NCI-H1930 (cell line): ENCODE measurements at regions not wholly inside any gene's neighbourhood (a gene's known extent, or its start where the extent isn't known, plus 50 kb on each side); places are given as distances from the start of the nearest gene placed in this dataset.

Source experiments
- DNase-seq, 2 experiments: peaks; one replicate each; lab custom pipeline; 2025; lab: John Stamatoyannopoulos, UW

DNA sequence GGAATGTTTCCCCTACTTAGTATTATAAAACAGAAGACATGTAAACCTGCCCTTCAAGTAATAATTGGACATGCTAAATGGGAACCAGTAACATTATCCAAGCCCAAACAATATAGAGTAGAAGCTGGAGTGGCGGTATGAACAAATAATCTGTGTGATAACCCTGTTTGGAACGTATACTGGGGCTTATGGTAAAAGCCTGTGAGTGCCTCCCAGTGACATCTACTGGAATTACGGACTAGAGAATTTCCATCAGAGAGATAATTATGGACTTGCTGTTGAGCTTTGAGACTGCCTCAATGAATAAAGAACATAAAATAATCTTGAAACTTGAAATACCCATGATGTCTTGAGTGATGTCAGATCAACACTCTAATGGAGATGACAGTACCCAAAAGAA, 406.3 kb upstream of the GRIA3 start:
- no peak for DNase-seq

DNA sequence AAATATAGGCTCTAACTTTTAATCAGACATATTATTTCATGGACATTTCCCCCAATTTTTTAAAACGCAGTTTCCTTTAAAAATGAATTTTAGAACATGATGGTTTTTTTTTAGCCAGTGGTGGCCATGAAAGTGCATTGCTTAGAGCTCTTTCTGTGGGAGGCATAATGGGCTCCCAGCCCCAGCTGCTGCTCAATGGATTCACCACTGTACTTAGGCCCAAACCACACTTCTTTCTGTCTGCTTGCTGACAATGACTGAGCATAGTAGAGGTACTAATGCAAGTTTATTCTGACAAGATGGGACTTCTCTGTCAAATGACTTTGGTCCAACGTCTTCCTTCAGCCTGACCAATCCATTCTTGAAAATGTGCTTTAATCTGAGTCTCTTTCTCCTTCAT, 400.2 kb upstream of the GRIA3 start:
- DNase-seq, result no peak

DNA sequence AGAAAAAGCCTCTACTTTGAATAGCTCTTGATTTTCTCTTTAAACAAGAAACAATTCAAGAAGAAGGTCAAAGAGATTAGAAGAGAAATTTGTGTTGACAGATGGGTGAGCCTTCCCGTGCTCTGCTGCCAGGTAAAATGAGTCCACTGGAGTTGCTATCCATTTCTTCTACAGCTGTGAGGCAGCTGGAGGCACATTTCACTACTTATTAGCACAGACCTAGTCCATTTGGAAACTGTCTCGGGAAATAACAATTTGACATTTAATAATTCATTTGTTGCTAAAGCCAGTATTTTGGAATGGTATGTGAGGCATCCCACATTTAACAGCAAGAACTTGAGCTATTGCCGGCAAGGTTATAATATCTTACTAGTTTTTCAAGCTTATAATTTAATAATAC, 396.8 kb upstream of the GRIA3 start:
- DNase-seq, result no peak

DNA sequence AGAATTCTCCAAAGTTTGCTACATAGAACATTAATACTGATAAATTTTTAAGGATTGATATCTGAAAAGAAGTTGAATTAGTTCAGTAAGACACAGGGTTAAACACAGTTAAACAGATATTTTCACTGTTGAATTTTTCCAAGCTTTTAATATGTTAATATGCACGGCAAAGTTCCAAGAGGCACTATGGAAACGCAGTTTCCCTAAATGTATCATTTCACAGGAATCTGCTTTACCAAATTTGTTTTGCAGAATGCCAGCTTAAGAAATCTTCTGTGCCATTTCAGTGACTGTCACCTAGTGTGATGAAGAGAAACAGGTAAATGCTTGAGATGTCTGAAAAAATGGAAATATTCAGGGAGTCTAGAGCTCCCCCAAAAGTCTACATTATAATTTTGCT, 395.9 kb upstream of the GRIA3 start:
- no peak for DNase-seq

DNA sequence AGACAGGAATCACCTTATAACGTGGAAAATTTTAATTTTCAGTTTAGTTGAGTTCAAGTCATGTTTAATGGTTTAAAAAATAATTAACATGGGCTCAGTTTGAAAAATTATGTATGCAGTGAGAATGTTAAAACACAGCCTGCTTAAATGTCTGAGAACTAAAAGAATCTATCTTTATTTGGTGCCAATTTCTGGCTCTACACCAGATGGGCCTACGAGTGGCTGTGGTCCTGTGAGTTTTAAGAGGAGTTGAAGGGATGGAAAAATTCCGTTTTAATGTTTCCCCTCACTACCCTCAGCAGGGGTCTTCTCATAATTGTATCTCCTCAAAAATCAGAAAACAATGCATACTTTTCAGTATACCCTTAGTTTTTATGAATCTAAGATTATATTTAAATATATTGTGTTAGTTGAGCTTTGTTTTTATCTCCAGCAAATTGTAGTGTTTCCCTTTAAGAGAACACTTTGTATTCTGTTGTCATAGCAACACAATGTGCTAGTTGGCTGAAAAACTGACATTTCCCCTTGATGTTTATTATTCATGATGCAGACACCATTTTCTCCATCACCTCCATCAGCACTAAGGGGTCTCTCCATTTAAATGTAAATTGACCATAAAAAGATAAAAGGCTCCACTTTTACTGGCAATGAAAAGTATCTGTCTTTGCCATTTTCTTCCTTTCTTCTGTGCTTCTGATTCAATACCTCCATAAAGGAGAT, 393.5 kb upstream of the GRIA3 start:
- no peak for DNase-seq

DNA sequence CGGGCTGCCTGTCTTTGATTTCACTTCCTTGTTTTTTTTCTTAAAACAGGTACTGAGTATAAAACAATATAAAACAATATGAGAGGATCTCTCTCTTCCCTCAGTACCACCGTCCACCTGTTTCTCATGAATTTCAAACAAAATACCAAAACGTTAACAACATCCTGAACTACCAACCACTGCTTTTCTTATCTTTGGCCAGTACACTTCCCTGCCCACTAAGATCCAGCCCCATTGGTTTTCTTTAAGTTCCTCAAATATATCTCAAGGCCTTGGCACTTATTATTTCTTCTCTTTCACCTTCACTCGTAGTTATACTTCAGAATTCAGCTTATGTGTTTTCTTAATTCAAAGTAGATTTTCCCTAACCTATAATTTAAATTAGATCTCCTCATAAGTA, 370.2 kb upstream of the GRIA3 start:
- DNase-seq, result no peak

DNA sequence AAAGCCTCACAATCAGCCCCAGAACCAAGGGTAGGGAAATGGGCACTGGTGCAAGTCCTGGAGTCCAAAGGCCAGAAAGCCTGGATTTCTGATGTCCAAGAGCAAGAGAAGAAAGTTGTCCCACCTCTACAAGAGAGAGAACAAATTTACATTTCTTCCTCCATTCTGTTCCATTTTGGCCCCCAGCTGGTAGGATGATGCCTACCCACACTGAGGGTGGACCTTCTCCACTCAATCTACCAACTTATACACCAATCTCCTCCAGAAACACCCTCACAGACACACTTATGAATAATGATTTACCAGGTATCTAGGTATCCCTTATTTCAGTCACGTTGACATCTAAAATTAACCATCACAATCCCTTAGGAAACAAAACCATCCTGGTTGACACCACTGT, 367.8 kb upstream of the GRIA3 start:
- no peak for DNase-seq

DNA sequence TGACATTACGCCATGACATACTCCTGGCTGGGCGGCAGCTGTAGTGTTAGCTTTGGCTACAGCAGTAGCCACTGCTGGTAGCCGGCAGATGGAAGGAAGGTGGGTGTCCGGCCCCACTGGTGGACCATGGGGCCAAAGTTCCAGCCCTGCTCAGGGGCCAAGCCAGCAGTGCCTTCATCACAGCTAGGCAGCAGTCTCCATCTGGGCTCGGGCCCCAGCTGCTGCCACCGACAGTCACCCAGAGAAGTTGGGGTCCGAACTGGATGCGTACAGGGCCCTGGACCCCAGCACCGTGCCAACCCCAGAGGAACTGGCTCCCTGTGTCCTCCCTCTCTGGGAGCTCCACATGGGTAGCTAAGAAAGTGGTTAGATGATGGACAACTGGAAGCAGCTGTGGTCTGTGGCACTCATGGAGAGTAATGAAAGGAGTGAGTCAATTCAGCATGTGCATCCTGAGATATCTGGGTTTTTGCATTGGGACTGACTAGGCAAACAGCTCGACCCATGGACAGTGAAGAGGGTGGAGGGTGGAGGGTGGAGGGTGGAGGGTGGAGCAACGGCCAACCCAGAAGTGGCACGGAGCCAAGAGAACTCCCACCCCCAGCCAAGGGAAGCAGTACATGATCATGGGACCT, 366.6 kb upstream of the GRIA3 start:
- DNase-seq, result no peak

DNA sequence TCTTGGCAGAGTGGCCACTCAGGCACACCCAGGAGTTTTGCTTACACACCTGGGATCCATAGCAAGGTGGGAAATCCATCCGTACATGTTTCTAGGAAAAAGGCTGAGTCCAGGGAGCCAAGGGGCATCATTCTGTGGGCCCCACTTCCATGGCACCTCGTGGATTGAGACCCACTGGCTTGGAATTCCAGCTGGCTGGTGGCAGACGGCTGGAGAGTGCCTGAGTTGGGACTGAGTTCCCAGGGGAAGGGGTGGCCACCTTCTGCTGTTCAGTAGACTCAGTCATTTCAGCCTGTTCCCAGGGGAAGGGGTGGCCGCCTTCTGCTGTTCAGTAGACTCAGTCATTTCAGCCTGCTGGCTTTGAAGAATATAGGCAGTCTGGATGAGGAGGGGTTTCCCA, 366.0 kb upstream of the GRIA3 start:
- DNase-seq, result no peak

DNA sequence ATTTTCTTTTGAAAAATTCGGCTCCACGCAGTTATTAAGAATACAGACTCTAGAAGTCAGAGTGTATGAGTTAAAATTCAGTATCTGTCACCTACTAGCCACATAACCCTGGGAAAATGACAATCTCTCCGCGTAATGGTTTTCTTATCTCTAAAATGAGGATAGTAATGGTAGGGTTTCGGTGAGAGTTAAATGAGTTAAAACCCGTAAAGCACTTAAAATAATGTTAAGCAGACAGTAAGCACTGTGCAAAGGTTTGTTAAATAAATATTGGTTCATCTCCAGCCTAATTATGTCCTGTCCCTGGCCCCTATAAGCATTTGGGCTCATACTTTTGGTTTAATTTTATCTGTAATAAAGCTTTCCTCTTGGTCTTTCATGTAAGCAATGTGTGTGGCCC, 350.8 kb upstream of the GRIA3 start:
- DNase-seq, result no peak

DNA sequence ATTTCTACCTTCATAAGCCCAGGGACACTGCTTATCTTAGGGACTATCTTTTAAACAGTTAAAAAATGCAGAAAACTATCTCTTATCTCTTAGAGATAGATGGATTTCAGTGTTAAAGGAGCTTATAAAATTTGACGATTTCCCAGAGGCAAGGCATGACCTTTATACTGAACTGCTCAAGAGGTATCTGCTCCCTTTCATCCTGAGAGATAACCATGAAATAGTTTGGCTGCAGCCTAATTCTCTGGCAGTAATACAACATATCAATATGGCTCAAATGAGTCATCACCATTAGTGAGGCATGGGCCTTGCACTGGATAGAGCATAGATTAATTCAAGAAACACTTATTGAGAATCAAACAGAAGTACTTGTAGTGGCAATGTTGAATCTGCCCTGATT, 348.2 kb upstream of the GRIA3 start:
- no peak for DNase-seq

DNA sequence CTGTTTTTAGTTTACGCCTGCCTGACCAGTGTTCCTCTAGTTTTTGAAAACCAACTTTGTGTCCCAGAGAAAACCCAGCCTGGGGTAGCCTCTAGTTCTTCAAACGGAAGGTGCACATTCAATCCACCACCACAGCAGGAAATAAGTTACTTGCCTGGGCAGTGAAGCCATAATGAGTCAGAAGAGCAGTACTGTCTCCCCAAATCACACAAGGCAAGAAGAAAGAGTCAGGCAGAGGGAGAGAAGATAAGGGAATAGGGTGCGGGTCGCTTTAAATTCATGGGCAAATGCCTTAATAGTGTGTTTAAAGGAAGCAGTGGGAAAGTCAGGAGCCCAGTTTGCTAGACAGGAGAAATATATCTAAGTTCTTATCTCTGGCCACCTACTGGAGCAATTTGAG, 333.8 kb upstream of the GRIA3 start:
- no peak for DNase-seq

DNA sequence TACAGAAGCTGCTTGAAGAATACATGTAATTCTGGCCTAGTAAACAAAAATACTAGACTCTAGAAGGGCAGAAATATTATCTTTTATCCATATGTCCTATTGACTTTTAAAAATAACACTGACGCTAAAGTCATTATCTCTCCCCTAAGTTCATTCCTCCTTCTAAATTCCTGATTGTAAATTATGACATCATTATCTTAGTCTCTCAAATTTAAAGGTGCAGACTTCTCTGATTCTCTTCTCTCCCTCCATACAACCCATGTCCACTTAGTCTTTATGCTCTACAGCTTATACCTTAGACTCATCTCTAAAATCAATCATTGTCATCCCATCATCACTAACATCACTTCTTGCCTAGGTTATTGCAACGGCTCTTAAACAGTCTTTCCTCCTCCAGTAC, 327.9 kb upstream of the GRIA3 start:
- no peak for DNase-seq

DNA sequence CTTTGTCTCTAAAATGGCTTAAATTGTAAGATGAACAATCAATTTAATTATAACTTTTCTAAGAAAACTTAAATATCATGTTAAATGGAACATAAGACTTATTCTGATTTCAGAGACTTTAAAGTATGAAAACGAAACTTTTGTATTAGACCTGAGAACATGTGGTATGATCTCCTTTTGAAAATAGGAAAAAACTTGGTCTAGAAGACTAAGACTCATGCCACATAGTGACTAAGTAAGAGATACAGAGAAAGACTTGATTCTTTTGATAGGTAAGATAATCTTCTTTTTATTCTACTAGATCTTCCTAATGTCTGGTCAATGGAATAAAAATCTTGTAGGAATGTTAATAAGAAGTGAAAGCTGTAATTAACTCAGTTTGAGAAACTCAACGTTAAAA, 326.3 kb upstream of the GRIA3 start:
- DNase-seq, result no peak

DNA sequence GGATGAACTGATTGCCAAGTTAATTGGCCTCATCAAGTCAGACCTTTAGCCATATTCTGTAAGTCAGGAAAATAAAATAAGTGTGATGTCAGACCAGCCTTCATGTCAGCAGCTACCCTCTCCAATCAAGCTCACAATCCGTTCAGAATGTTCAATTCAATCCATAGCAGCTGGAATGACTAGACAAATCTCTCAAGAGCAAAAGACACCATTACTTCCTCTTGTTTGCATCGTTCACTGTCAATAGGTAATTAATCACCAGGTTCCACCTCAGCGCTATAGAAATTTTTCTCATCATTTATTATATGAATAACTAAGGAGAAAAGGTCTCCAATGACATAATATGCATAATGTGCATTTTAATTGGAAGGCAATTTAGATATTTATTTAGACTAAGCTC, 321.0 kb upstream of the GRIA3 start:
- DNase-seq, result no peak

DNA sequence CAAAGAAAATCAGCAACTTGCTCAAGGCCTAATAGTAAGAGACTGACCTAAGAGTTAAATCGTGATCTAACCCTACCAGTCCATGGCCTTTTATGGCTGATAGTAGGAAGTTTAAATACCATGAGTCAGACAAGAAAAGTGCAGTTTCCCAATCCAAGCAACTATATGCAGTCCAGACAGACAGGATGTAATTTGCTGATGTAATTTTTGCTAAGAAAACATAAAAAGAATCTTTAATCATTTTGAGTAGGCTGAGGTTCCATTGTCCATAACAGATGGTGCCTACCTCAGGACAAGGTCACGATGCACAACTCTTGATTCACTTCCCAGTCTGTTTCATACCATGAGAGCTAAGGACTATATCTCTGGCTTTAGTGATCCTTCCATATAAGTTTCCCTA, 317.5 kb upstream of the GRIA3 start:
- no peak for DNase-seq

DNA sequence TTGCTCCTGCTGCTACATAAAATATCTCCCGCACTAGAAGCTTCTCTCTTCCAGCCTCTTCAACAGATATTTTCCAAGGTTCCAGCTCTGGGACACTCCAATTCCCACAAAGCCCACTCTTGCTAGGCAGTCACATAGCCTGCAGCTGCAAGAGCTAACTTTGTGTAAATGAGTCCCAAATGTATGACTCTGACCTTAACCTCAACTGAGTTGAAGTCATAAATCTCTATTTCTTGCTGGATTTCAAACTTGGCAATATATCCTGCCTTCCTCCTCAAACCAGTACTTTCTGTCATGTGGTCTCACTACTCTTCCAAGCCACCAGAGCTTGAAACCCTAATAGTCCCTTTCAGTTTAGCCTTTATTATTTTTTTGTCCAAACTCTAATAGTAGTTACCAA, 315.4 kb upstream of the GRIA3 start:
- no peak for DNase-seq

DNA sequence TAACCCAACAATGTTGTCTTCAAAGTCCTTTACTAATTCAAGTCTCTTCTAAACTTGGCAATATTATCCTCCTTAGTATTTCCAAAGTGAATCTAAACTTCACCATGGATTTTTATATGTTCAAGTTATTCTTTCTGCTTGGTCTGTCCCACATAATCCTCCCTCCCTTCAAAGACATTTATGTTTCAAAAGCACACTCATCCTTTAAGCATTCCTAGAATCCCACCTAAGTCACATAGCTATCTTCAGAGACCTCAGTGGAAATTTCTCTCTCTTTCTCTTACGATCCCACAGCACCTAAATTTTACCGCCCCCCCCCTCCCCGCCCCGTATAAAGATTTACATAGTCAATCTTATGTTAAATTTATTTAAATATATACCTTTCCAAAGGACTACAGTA, 314.9 kb upstream of the GRIA3 start:
- no peak for DNase-seq

DNA sequence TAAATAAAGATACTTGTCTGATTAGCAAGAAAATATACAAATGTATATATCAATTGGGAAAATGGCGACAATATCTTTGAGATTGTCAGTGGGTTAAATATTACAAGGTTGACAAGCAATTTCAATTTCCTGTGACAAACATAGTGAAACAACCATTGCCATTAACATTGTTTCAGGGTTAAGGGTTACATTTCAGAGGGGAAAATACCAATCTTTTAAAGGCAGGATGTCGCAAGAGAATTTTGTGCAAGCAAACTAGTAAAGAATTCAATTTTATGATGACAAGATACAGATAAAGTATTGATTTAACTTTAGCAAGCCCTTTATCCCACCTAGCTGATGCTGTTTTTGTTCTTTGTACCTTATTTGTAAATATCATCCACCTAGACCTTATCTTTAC, 305.8 kb upstream of the GRIA3 start:
- DNase-seq, result no peak

DNA sequence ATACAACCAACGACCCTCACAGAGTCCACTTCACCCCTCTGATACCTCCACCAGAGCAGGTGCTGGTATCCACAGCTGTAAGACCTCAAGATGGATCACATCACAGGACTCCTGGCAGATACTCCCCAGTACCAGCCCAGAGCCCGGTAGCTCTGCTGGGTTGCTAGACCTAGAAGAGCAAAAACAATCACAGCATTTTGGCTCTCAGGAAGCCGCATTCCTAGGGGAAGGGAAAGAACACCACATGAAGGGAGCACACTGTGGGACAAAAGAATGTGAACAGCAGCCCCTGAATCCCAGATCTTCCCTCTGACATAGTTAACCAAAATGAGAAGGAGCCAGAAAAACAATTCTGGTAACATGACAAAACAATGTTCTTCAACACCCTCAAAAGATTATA, 303.1 kb upstream of the GRIA3 start:
- DNase-seq, result no peak

DNA sequence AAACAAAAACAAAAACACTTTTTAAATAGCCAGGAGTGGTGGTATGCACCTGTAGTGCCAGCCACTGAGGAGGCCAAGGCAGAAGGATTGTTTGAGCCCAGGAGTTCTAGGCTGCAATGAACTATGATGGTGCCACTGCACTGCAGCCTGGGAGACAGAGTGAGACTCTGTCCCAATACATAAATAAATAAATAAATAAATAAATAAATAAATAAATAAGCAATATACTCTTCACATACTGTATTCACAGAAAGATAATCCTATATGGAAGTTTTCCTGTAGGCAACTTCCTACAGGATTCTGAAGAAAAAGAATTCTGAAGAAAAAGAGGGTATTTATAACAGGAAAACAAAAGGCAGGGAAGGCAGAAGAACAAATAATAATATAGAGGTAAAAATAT, 293.3 kb upstream of the GRIA3 start:
- no peak for DNase-seq

DNA sequence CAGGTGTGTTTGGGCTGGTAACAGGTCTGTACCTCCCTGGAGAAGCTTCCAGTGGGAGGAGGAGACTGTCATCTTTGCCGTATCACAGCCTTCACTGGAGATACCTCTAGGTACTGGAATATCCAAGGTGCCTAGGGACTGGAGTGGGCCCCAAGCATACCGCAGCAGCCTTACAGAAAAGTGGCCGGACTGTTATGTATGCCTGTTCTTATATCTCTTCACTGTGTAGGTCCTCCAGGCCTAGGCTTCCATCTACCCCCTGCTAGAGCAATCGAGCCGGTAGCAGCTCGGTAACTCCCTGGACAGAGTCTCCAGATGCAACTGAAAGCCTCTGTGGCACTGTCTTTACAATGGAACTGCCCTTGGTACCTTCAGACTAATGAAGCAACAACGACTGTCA, 277.4 kb upstream of the GRIA3 start:
- DNase-seq, result no peak

DNA sequence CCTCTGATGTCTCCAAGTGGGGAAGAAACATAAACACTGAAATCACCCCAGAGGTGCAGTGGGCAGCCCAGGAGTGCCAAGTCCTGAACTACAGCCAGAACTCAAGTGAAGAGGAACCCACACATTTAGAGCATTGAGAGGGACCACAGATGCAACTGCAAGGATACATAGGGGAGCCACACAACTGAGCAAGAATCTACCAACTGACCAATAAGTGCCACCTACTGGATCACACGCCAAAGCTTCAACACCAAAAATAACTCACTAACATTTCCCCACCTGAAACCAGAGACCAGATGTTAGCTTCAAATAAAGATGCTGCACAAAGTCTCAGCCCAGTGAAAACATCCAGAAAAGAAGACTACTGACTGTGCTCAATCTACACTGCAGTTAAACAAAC, 276.7 kb upstream of the GRIA3 start:
- no peak for DNase-seq

DNA sequence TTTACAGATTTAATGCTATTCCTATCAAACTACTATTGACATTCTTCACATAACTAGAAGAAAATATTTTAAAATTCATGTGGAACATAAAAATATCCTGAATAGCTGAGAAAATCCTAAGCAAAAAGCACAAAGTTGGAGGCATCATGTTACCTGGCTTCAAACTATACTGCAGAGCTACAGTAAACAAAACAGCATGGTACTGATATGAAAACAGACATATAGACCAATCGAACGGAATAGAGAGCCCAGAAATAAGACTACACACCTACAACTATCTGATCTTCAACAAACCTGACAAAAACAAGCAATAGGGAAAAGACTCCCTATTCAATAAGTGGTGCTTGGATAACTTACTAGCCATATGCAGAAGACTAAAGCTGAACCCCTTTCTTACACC, 273.4 kb upstream of the GRIA3 start:
- no peak for DNase-seq
